NCI-H2107 treated with DMSO at 0.1 percent for 48 hours (cell line): ENCODE measurements at regions not wholly inside any gene's neighbourhood (a gene's known extent, or its start where the extent isn't known, plus 50 kb on each side); places are given as distances from the start of the nearest gene placed in this dataset.
"Not testable (repeated sequence)": the region's sequence is repeated elsewhere in the genome, so short reads cannot be mapped to it uniquely, and the experiment has no call there.

Experiments used
- DNase-seq: peaks from one replicate; lab custom pipeline; 2025; ENCODE audit not compliant: unreplicated experiment; lab: John Stamatoyannopoulos, UW

GRCh38 chr4:3865986-3866812 is 100.0 kb downstream of the ADRA2C start:
- DNase-seq = no peak

- no peak for DNase-seq
Measured at GRCh38 chr4:3866813-3867129, 100.6 kb downstream of the ADRA2C start.

DNA sequence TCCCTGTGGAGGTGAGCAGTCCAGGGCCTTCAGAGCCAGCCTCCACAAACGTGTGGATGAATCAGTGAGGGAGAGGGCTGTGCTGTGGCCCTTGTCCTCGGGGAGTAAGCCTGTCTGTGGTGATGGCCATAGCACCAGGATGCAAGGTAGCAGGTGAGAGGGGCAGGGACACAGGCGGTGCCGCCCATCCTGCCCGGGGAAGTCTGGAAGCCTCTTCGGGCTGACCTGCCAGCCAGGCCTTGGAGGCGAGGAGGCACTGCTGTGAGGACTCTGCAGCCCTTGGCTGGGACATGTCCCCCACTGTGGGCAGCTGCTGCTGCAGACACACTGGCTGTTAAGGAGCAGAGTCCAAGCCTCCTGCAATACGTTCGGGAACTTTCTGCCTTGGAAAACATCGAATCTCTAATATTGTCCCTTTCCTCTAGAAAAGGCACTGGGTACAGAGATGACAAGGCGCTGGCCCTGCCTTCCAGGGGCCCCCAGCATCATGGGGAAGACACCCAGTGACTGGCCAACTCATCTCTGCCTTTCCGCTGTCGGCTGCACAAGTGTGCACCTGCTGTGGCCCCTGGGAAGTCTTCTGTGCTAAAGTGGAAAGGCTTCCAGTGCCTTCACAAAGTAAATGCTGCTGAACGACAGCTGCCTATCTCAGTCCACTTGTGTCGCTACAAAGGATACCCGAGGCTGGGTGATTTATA is 101.4 kb downstream of the ADRA2C start:
- no peak for DNase-seq

- DNase-seq = no peak
Measured at GRCh38 chr4:3868211-3869173, 102.3 kb downstream of the ADRA2C start.

GRCh38 chr4:3869174-3869572 is 103.0 kb downstream of the ADRA2C start:
- DNase-seq = no peak

- DNase-seq = no peak
Measured at GRCh38 chr4:3869661-3870566, 103.7 kb downstream of the ADRA2C start.

- DNase-seq = no peak
Measured at GRCh38 chr4:3870567-3870962, 104.4 kb downstream of the ADRA2C start.

GRCh38 chr4:3871181-3871852 is 105.1 kb downstream of the ADRA2C start:
- DNase-seq = no peak

- DNase-seq = no peak
Measured at GRCh38 chr4:3871881-3872833, 106.0 kb downstream of the ADRA2C start.

GRCh38 chr4:3872834-3873313 is 106.7 kb downstream of the ADRA2C start:
- DNase-seq = no peak

GRCh38 chr4:3873408-3874027 is 107.3 kb downstream of the ADRA2C start:
- no peak for DNase-seq

DNA sequence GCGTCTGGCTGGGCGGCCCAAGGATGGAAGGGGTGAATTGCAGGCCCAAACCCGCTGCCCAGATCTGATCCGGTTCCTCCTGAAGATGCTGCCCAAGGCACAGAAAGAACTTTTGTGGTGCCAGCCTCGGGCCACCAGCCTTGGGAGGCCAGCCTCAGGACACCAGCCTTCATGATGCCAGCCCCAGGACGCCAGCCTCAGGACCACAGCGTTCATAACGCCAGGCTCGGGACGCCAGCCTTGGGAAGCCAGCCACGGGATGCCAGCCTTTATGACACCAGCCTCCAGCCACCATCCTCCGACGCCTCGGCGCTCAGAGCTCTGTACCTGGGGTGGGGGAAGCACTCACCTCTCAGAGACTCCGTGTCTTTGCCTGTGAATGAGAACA is 107.8 kb downstream of the ADRA2C start:
- no peak for DNase-seq

GRCh38 chr4:3874525-3875110 is 108.4 kb downstream of the ADRA2C start:
- DNase-seq = no peak

GRCh38 chr4:3875466-3875865 is 109.3 kb downstream of the ADRA2C start:
- no peak for DNase-seq

GRCh38 chr4:3876057-3876845 is 110.1 kb downstream of the ADRA2C start:
- not testable (repeated sequence) for DNase-seq

DNA sequence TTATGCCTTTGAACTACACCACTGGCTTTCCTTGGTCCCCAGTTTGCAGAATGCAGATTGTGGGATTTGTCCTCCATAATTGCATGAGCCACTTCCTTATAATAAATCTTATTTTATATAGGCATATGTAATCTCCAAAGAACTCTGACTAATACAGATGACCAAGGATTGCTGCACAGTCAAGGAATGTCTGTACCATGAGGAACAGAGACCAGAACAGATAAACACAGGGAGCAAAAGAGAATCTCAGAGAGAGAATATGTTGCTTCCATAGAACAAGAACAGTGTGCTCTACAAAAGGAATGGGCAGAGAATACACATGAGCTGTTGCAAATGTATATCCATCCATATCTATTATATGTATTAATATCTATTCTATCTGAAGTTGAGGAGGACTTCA is 111.1 kb downstream of the ADRA2C start:
- no peak for DNase-seq

DNA sequence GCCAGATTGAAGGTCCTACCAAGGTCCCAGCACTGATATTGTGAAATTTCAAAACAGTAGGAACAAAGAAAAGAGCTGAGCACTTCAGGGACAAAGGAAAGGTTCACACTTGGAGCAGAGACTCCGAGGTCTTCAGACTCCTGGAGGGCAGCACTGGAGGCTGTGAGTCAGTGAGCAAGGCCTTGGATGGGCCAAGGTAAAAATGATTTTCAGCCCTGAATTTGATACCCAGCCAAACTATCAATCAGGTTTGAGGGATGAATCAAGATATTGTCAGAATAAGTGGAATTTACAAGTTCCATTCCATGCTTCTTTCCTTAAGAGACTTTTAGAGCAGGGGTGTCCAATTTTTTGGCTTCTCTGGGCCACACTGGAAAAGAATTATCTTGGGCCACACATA is 111.7 kb downstream of the ADRA2C start:
- no peak for DNase-seq
